ENCODE measurements at regions not wholly inside any gene's neighbourhood (a gene's known extent, or its start where the extent isn't known, plus 50 kb on each side); places are given as distances from the start of the nearest gene placed in this dataset.

- no peak for TF ChIP-seq POLR2A (IDR thresholded peaks at IDR 0.05)
- TF ChIP-seq CTCF (IDR thresholded peaks at IDR 0.05 in 4 of 5, conservative IDR thresholded peaks at IDR 0.05 in 1 of 5): no peak
These were observed 932.4 kb downstream of the TAF11L14 start for GRCh38 chr5:18566671-18567070.
